Prostate gland (tissue), 2 donors: ENCODE measurements at regions not wholly inside any gene's neighbourhood (a gene's known extent, or its start where the extent isn't known, plus 50 kb on each side); places are given as distances from the start of the nearest gene placed in this dataset.

ENCODE experiments used
- CTCF ChIP-seq, 4 experiments: fragments of 200-600 bp in 2 of 4; fragments of 450-650 bp in 2 of 4; sonication (generic) in 2 of 4; IDR thresholded peaks; 1 replicate in 3 of 4; 2 replicates in 1 of 4; pipeline ENCODE4 v1.5.1; 2016 to 2019; ENCODE audit warnings: antibody characterized with exemption in 4 of 4, mild to moderate bottlenecking in 2 of 4, moderate library complexity in 2 of 4
- POLR2A ChIP-seq: fragments of 450-650 bp; IDR thresholded peaks from one replicate; pipeline ENCODE4 v1.6.1; 2016; ENCODE audit warnings: antibody characterized with exemption, mild to moderate bottlenecking
- POLR2AphosphoS5 ChIP-seq: sonication (generic); formaldehyde crosslinking; IDR thresholded peaks from one replicate; pipeline ENCODE4 v1.6.1; 2017; ENCODE audit warnings: antibody characterized with exemption

- no peak for TF ChIP-seq POLR2A
- TF ChIP-seq CTCF (IDR thresholded peaks at IDR 0.05), result no peak
- no peak for TF ChIP-seq POLR2AphosphoS5
Measured at GRCh38 chr17:10888858-10889257, 51.0 kb upstream of the PIRT start.
